Prostate gland (tissue), 2 donors: ENCODE measurements at regions not wholly inside any gene's neighbourhood (a gene's known extent, or its start where the extent isn't known, plus 50 kb on each side); places are given as distances from the start of the nearest gene placed in this dataset.

Source experiments
- POLR2A ChIP-seq: fragments of 450-650 bp; IDR thresholded peaks from one replicate; pipeline ENCODE4 v1.6.1; 2016; ENCODE audit warnings: antibody characterized with exemption, mild to moderate bottlenecking
- TF ChIP-seq, protein P1 (sequence below), 4 experiments: fragments of 200-600 bp in 2 of 4; fragments of 450-650 bp in 2 of 4; sonication (generic) in 2 of 4; IDR thresholded peaks; 1 replicate in 3 of 4; 2 replicates in 1 of 4; pipeline ENCODE4 v1.5.1; 2016 to 2019; ENCODE audit warnings: antibody characterized with exemption in 4 of 4, mild to moderate bottlenecking in 2 of 4, moderate library complexity in 2 of 4

DNA sequence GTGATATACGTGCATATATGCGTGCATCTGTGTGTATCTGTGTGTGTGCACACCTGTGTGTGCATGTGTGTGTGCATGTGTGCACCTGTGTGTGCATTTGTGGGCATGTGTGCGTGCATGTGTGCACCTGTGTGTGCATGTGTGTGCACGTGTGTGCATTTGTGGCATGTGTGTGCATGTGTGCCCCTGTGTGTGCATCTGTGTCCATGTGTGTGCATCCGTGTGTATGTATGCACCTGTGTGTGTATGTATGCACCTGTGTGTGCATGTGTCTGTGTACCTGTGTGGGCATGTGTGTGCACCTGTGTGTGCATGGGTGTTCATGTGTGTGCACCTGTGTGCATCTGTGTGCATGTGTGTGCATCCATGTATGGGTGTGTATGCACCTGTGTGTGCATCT, 167.8 kb upstream of the SFSWAP start:
- TF ChIP-seq, protein P1, sequence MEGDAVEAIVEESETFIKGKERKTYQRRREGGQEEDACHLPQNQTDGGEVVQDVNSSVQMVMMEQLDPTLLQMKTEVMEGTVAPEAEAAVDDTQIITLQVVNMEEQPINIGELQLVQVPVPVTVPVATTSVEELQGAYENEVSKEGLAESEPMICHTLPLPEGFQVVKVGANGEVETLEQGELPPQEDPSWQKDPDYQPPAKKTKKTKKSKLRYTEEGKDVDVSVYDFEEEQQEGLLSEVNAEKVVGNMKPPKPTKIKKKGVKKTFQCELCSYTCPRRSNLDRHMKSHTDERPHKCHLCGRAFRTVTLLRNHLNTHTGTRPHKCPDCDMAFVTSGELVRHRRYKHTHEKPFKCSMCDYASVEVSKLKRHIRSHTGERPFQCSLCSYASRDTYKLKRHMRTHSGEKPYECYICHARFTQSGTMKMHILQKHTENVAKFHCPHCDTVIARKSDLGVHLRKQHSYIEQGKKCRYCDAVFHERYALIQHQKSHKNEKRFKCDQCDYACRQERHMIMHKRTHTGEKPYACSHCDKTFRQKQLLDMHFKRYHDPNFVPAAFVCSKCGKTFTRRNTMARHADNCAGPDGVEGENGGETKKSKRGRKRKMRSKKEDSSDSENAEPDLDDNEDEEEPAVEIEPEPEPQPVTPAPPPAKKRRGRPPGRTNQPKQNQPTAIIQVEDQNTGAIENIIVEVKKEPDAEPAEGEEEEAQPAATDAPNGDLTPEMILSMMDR (IDR thresholded peaks at IDR 0.05): no peak
- no peak for TF ChIP-seq POLR2A
